GM12873 (cell line): ENCODE measurements at regions not wholly inside any gene's neighbourhood (a gene's known extent, or its start where the extent isn't known, plus 50 kb on each side); places are given as distances from the start of the nearest gene placed in this dataset.

ENCODE experiments used
- TF ChIP-seq, protein P1 (sequence below): IDR thresholded peaks from 2 replicates; pipeline ENCODE4 v1.5.1; 2012; ENCODE audit warnings: low read depth, mild to moderate bottlenecking, moderate library complexity, low read length, control low read depth; ENCODE audit not compliant: insufficient read depth; ENCODE audit errors: missing control alignments

DNA sequence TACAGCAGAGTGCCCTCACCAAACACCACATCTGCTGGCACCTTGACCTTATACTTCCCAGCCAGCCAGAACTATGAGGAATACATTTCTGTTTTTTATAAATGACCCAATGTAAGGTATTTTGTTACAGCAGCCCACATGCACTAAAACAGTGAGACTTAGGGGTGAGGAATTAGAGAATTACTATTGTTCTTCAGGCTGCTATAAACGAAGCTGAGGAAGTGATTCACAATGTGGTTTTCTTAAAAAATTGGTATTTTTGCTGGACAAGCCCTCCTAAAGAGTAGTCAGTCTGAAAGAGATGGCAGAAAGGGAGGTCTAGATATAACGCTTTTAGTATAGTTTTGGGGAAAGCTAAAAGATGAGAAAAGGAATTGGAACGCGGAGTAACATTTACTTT lies 101.0 kb downstream of the SLITRK6 start:
- TF ChIP-seq, protein P1, sequence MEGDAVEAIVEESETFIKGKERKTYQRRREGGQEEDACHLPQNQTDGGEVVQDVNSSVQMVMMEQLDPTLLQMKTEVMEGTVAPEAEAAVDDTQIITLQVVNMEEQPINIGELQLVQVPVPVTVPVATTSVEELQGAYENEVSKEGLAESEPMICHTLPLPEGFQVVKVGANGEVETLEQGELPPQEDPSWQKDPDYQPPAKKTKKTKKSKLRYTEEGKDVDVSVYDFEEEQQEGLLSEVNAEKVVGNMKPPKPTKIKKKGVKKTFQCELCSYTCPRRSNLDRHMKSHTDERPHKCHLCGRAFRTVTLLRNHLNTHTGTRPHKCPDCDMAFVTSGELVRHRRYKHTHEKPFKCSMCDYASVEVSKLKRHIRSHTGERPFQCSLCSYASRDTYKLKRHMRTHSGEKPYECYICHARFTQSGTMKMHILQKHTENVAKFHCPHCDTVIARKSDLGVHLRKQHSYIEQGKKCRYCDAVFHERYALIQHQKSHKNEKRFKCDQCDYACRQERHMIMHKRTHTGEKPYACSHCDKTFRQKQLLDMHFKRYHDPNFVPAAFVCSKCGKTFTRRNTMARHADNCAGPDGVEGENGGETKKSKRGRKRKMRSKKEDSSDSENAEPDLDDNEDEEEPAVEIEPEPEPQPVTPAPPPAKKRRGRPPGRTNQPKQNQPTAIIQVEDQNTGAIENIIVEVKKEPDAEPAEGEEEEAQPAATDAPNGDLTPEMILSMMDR: no peak

DNA sequence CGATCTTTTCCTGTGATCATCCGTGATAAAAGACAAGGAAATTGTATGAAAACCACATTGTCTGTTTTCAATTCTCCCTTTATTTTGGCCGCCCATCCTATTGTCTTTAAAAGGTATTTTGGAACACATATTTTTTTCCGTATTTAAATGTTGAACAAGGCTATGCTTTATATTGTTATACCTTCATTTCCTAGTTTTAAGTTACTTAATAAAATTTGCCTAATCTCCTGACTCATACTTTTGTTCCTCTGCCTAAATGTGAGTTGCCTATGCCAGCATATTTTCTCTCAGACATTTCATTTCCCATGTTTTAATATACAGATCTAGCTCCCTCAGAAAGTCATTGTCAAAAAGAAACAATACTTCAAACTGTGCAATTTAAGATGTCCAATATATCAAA lies 104.2 kb downstream of the SLITRK6 start:
- TF ChIP-seq, protein P1: no peak

DNA sequence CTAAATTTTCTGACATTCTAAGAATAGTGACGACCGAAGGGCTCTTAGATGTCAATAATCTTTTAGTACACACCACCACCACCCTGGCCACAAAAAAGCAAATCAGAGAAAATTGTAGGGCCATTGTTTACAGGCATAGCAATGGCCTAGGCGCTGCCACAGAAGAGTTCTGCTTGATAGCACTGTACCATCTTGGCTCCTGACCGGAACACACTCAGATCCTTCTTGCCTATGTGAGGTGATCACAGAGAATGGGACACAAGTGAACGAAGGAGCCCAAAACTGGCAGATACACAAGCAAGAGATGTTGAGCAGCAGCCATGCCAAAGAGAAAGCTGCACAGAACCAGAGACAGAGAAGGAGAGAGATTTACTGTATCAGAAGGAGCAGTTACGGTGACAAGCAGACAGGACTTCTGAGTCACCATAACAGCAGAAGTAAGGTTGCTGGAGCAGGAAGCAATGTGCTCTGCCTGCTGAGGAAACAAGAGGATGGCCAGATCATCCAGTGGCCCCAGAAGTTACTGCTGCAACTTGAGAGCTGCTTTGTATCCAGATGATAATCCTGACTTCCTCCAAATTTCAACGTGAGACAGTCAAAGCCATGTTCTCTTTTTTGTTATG lies 105.2 kb downstream of the SLITRK6 start:
- TF ChIP-seq, protein P1: no peak

DNA sequence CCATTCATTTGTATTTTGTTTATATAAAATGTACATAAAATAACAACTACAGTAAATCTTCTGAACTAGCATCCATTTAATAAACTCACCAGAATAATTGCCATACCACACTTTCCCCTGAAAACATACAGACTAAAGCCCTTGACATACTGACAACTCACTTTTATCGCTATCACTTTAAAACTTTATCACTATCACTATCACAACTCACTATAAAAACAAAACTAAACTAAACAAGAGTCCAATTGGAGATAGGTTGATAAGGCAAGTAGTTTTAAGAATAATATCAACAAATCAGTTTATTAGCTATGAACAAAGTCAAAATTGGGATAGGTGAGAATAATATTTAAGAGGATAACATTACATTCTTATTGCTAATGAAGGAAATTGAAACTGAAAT lies 108.9 kb downstream of the SLITRK6 start:
- TF ChIP-seq, protein P1: no peak

DNA sequence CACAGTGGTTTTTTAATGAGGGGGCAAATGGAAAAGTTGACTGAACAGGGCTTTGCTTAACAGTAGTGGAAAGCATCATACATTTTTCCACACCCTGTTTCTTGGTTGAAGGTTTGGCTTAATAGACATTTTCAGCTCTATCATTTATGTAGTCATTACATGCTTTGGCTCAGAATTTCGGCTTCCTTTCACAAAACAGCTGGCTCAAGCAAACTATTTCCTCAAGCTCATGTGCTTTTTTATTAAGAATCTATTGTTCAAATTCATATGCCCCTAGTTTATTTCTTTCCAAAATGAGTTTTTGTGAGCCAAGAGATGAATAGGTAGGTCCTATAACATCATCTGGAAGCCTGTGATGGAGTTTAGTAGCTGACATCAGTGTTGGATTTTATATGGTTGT lies 113.8 kb downstream of the SLITRK6 start:
- TF ChIP-seq, protein P1: no peak

DNA sequence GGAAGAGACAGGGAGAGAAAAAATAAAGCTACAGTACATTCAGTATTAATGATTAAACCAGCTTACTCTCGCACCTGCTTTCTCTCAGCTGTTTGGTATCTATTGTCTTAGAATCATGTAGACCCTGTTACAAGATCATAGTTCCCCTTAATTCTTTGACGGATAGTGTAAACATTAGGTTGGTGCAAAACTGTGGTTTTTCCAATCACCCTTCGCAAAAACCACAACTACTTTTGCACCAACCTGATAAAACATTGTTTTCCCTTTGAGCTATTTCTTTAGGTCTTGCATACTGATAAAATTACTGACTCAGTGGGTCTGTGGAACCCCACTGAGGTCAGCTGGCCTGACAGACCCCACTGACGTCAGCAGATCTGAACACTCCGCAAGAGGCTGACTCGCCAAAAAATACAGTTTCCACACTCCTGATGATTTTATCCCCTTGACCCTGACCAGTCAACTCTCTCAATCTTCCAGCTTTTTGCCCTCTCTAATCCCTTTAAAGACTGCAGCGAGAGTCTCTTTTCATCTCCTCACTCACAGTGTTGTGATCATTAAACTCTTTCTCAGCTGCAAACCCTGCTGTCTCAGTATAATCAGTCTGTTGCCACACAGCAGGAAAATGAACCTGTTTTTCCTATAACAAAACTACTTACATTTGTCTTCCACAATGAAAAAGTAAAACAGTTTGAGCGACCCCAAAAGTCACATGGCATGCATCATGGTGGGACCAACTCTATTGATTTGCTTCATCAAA lies 123.9 kb downstream of the SLITRK6 start:
- TF ChIP-seq, protein P1: no peak

DNA sequence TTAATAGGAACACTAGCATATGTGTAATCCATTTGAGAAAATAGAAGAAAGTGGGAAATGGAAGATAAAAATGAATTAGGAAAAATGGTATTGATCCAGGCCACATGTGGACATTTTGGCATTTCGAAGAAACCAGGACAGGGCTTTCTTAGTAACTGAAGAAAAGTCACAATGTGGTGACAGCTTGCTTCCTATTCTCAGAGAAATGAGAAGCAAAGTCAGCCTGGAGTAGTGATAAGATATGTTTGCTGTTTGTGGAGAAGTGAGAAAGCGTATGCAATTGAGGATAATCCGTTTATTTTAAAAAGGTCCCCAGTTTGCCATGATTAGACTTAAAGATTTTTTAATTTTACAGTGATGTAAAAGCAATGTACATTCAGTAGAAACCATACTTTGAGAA lies 127.9 kb downstream of the SLITRK6 start:
- TF ChIP-seq, protein P1: no peak
